ENCODE measurements at regions not wholly inside any gene's neighbourhood (a gene's known extent, or its start where the extent isn't known, plus 50 kb on each side); places are given as distances from the start of the nearest gene placed in this dataset.
"Not testable (repeated sequence)": the region's sequence is repeated elsewhere in the genome, so short reads cannot be mapped to it uniquely, and the experiment has no call there.

DNA sequence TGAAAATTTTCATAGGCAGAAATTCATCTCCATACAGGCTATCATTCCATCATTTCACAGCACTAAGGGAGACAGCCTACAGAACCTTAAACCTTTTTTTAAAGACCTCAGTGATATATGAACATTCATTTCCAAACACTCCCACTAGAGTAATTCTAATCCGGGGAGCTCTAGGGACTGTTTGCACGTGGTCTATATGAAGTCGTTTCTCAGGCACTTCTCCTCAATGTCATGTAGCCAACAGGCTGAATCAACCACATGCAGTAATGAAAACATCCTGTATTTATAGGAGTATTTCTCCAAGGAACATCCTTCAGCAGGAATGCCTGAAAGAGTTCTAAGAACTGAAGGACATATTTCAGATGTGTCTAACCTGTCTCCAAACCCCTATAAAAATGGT is 97.3 kb upstream of the CREB1 start:
- peak; percentile 61 for DNase-seq (ENCODE audit: low read depth)
- no peak overlapping the region for H3K4me3 ChIP-seq (ENCODE audit: low read length)
- TF ChIP-seq, protein P1, sequence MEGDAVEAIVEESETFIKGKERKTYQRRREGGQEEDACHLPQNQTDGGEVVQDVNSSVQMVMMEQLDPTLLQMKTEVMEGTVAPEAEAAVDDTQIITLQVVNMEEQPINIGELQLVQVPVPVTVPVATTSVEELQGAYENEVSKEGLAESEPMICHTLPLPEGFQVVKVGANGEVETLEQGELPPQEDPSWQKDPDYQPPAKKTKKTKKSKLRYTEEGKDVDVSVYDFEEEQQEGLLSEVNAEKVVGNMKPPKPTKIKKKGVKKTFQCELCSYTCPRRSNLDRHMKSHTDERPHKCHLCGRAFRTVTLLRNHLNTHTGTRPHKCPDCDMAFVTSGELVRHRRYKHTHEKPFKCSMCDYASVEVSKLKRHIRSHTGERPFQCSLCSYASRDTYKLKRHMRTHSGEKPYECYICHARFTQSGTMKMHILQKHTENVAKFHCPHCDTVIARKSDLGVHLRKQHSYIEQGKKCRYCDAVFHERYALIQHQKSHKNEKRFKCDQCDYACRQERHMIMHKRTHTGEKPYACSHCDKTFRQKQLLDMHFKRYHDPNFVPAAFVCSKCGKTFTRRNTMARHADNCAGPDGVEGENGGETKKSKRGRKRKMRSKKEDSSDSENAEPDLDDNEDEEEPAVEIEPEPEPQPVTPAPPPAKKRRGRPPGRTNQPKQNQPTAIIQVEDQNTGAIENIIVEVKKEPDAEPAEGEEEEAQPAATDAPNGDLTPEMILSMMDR (conservative IDR thresholded peaks at IDR 0.05; ENCODE audit: low read length): no peak

DNA sequence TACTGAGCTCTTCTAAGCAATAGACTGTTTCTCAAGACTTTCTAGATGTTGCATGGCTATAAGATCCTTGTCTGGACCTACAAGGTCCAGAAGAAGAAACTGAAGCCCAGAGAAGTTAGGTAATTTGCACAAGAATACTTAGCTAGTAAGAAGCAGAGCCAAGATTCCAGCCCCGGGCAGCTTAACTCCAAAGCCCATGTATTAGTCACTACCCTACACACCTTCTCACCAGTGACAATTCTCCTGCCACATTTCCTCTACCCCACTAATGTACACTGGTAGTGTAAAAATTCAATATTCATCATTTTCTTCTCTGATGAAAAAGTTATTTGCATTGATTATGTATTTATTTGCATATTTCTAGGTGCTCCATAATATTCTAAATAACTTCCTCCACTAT is 95.5 kb upstream of the CREB1 start:
- TF ChIP-seq, protein P1 (conservative IDR thresholded peaks at IDR 0.05; ENCODE audit: low read length): no peak
- DNase-seq (ENCODE audit: low read depth): peak; percentile 23
- H3K4me3 ChIP-seq (ENCODE audit: low read length): no peak overlapping the region

DNA sequence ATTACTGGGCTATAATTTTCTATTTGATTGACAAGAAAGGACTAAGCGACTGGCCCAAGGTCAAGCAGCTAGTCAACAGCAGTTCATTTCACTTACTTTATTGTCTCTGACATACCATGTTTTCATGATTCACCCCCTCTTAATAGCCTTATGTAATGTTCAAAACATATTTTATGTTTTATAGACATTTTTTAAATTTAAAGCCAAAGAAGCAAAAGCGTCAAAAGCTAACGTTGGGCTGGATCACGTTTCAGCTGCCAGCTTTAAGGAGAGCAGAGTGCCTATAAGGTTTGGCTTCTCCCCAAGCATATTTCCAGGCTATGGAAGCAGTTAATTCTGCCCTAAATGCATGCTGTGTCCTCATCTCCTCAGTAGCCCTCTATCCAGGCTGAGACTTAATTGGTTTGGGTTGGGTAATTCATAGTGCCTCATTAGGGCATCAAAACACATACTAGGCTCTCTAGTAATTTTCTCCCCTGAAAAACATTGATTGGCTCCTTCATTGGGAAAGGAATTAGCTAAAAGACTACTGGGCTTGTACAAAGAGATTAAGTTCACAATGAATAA is 94.8 kb upstream of the CREB1 start:
- no peak for DNase-seq (ENCODE audit: low read depth)
- TF ChIP-seq, protein P1 (conservative IDR thresholded peaks at IDR 0.05; ENCODE audit: low read length): no peak
- no peak overlapping the region for H3K4me3 ChIP-seq (ENCODE audit: low read length)

DNA sequence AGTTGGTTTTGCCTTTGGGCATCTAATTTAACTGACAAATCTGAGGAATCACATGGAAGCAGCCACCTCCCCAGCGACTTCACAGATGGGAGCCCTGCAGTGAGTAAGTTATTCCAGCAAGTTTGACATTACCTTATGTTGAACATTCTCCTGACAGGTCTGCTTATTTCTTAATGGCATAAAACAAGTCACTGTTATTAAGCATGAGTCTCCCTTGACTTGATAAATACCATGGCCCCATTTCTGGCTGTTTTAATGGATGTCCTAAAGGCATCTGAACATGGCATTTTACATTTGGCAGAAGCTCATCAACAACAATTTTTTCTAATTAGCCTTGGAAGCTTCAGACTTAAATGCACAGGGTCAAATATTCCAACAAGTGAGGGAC is 92.6 kb upstream of the CREB1 start:
- no peak overlapping the region for H3K4me3 ChIP-seq (ENCODE audit: low read length)
- DNase-seq (ENCODE audit: low read depth): no peak
- TF ChIP-seq, protein P1 (conservative IDR thresholded peaks at IDR 0.05; ENCODE audit: low read length): no peak

DNA sequence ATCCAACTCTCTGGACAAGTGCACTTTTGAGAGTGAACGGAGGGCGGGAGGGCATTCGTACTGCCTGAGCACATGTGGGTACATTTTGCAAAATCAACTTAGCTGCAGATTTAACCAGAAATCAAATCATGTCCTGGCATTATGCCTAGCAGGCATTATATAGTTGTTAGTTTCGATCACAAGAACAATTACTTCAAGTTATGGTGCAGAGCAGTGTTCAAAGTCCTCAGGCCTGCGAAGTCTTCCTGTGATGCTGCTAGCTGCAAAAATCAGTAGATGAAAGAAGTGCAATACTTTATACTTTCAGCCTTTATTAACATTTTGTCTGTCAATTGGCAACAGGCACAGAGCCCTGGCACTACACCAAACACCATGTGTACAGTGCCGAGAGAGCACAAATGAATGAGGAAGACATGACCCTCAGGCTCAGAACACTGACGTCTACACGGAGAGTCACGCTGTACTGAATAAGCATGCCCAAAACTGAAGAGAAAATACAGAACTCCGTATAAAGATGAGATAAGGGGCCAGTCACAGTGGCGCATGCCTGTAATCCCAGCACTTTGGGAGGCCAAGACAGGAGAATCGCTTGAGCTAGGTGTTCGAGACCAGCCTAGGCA is 92.1 kb upstream of the CREB1 start:
- no peak overlapping the region for H3K4me3 ChIP-seq (ENCODE audit: low read length)
- TF ChIP-seq, protein P1 (conservative IDR thresholded peaks at IDR 0.05; ENCODE audit: low read length): no peak
- no peak for DNase-seq (ENCODE audit: low read depth)

DNA sequence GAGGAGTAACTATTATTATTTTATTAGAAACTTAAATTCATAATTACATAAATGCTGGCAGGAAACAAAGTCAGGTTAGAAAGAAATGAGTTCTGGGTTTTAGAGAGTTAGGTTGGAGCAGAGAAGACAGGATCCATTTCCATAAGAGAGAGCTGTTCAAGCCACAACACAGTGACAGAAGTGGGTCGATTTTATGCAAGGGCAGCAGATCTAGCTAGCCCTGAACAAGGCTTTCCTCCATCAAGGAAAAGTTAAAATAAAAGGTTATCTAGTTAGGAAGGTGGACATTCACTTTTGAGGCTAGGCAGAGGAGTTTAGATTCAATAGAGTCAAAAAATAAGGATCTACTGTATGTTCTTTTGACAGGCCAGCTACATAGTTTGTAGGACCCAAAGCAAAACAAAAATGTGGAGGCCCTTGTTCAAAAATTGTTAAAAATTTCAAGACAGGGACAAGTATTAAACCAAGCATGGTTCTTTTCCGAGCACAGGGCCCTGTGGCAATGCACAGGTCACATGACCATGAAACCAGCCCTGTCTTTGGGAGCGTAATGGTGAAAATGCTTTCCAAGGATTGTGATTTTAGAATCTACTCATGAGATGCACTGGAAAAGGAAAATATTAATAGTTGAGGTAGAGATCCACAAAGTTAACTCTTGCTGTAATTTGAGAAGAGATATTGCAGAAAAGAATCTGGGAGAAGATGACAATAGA is 91.2 kb upstream of the CREB1 start:
- DNase-seq (ENCODE audit: low read depth): no peak
- TF ChIP-seq, protein P1 (conservative IDR thresholded peaks at IDR 0.05; ENCODE audit: low read length): no peak
- H3K4me3 ChIP-seq (ENCODE audit: low read length): no peak overlapping the region

DNA sequence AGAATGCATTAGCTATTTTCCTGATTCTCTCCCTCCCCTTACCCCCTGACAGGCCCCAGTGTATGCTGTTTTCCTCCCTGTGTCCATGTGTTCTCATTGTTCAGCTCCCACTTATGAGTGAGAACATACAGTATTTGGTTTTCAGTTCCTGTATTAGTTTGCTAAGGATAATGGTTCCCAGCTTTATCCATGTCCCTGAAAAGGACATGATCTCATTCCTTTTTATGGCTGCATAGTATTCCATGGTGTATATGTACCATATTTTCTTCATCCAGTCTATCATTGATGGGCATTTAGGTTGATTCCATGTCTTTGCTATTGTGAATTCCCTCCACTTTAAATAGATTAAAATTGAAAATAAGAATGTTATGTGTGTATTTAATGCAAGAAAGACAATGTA is 89.9 kb upstream of the CREB1 start:
- DNase-seq (ENCODE audit: low read depth); H3K4me3 ChIP-seq (ENCODE audit: low read length): not testable (repeated sequence)
